Body of pancreas (tissue), 4 donors: ENCODE measurements at regions not wholly inside any gene's neighbourhood (a gene's known extent, or its start where the extent isn't known, plus 50 kb on each side); places are given as distances from the start of the nearest gene placed in this dataset.

Experiments
- CTCF ChIP-seq, 7 experiments: fragments of 450-650 bp in 4 of 7; fragments of 200-600 bp in 3 of 7; sonication (generic) in 3 of 7; IDR thresholded peaks; one replicate each; pipeline ENCODE4 v1.5.1; 2016 to 2019; ENCODE audit warnings: antibody characterized with exemption in 7 of 7
- POLR2A ChIP-seq, 3 donors: fragments of 450-650 bp; IDR thresholded peaks; one replicate each; pipeline ENCODE4 v1.6.1; 2016; ENCODE audit warnings: antibody characterized with exemption in 3 of 3, mild to moderate bottlenecking in 2 of 3

GRCh38 chr6:113055998-113056397, 708.9 kb downstream of the RFPL4B start:
- TF ChIP-seq POLR2A (IDR thresholded peaks at IDR 0.05), result no peak
- TF ChIP-seq CTCF (IDR thresholded peaks at IDR 0.05), result no peak
